ENCODE measurements at regions not wholly inside any gene's neighbourhood (a gene's known extent, or its start where the extent isn't known, plus 50 kb on each side); places are given as distances from the start of the nearest gene placed in this dataset.

DNA sequence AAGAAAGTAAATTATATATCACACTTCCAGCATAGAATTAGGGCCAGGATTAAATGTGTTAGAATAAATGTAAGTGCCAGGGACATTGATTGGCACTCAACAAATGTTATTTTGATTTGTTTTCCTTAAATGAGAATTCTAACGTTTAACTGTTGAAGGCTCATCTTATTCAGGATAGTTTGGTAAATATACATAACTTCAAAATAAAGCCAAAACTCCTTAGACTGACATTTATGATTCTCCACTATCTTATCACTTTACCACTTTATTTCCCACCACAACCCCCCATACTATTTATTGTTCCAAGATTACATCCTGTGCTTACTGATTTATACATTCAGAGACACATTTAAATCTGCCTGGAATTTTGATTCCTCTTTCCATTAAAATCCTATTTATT is 769.5 kb upstream of the CDH2 start:
- CTCF ChIA-PET, result interaction anchor here (0.6 kb wide), 1 partner anchor 40 kb away, joined by 3 read pairs; no protein-coding TSS in a partner anchor
- Histone ChIP-seq H3K27ac (ENCODE audit: control insufficient read depth, insufficient read depth) (no peak overlapping the region), H3K79me2 (ENCODE audit: control insufficient read depth, insufficient read depth, low read length) (no peaks in the 10 kb centered on the region), H3K4me1 (ENCODE audit: control insufficient read depth, insufficient read depth, low read length) (no peaks in the 10 kb centered on the region), H3K9ac (ENCODE audit: control insufficient read depth, insufficient read depth, low read length) (no peak overlapping the region), H4K20me1 (ENCODE audit: control insufficient read depth, insufficient read depth) (no peaks in the 10 kb centered on the region), H3K27me3 (replicated peaks in 1 of 2; ENCODE audit: control insufficient read depth in 2 of 2, insufficient read depth in 2 of 2, low read length in 1 of 2) (no peaks in the 10 kb centered on the region), H2AFZ (ENCODE audit: control insufficient read depth, low read depth, low read length) (no peak overlapping the region), H3K9me3 (replicated peaks; ENCODE audit: control insufficient read depth, insufficient read depth, low read length) (no peaks in the 10 kb centered on the region), H3K36me3 (ENCODE audit: control insufficient read depth in 2 of 2, insufficient read depth in 2 of 2, low read length in 1 of 2) (no peaks in the 10 kb centered on the region), H3K4me2 (ENCODE audit: control insufficient read depth, insufficient read depth) (no peak overlapping the region), H3K4me3 (no peak overlapping the region)
- in situ Hi-C loops (cut with MboI), result no loop called here
- intact Hi-C loops (cut with micrococcal nuclease; ENCODE audit: unreplicated experiment), result no loop called here
- DNase-seq (ENCODE audit: low read depth, low spot score) (no peak), FAIRE-seq (no peak), ATAC-seq (no peak)
- RAD21 ChIA-PET (ENCODE audit: unreplicated experiment), result no interaction called here
- WGBS (ENCODE audit: insufficient coverage, insufficient replicate concordance, low lambda C conversion rate, missing lambda C conversion rate), result 47% methylated on average over 1 of the region's 1 CpG
- no TSS peak for BruUV-seq (replicated peaks)
- SMC1A ChIA-PET (ENCODE audit: uncharacterized antibody, unreplicated experiment), result no interaction called here
- POLR2A ChIA-PET, result no interaction called here
- TF ChIP-seq, protein P1, sequence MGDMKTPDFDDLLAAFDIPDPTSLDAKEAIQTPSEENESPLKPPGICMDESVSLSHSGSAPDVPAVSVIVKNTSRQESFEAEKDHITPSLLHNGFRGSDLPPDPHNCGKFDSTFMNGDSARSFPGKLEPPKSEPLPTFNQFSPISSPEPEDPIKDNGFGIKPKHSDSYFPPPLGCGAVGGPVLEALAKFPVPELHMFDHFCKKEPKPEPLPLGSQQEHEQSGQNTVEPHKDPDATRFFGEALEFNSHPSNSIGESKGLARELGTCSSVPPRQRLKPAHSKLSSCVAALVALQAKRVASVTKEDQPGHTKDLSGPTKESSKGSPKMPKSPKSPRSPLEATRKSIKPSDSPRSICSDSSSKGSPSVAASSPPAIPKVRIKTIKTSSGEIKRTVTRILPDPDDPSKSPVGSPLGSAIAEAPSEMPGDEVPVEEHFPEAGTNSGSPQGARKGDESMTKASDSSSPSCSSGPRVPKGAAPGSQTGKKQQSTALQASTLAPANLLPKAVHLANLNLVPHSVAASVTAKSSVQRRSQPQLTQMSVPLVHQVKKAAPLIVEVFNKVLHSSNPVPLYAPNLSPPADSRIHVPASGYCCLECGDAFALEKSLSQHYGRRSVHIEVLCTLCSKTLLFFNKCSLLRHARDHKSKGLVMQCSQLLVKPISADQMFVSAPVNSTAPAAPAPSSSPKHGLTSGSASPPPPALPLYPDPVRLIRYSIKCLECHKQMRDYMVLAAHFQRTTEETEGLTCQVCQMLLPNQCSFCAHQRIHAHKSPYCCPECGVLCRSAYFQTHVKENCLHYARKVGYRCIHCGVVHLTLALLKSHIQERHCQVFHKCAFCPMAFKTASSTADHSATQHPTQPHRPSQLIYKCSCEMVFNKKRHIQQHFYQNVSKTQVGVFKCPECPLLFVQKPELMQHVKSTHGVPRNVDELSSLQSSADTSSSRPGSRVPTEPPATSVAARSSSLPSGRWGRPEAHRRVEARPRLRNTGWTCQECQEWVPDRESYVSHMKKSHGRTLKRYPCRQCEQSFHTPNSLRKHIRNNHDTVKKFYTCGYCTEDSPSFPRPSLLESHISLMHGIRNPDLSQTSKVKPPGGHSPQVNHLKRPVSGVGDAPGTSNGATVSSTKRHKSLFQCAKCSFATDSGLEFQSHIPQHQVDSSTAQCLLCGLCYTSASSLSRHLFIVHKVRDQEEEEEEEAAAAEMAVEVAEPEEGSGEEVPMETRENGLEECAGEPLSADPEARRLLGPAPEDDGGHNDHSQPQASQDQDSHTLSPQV (IDR thresholded peaks at IDR 0.05), result no peak
- TF ChIP-seq STAT3 (IDR thresholded peaks at IDR 0.05; ENCODE audit: low read depth, low read length) (no peak), EGR1 (IDR thresholded peaks at IDR 0.05; ENCODE audit: borderline replicate concordance in 1 of 2, low read depth in 2 of 2, low read length in 2 of 2) (no peak), MTA2 (IDR thresholded peaks at IDR 0.05; ENCODE audit: low read depth) (no peak), FOXM1 (IDR thresholded peaks at IDR 0.05; ENCODE audit: low read depth, low read length) (no peak), ZNF274 (IDR thresholded peaks at IDR 0.05; ENCODE audit: insufficient read depth, insufficient read length) (no peak), NFYB (IDR thresholded peaks at IDR 0.05; ENCODE audit: insufficient read depth, low read depth, low read length) (no peak), CBX3 (IDR thresholded peaks at IDR 0.05; ENCODE audit: borderline replicate concordance, low read depth) (no peak), YY1 (IDR thresholded peaks at IDR 0.05; ENCODE audit: low read depth, low read length) (no peak), SP1 (IDR thresholded peaks at IDR 0.05; ENCODE audit: low read depth, low read length) (no peak), EED (IDR thresholded peaks at IDR 0.05; ENCODE audit: low read depth) (no peak), TCF12 (IDR thresholded peaks at IDR 0.05; ENCODE audit: low read depth, low read length) (no peak), ETV6 (conservative IDR thresholded peaks at IDR 0.05 in 1 of 2, IDR thresholded peaks at IDR 0.05 in 1 of 2; ENCODE audit: borderline replicate concordance in 1 of 2, low read depth in 1 of 2) (no peak), PRDM15 (CRISPR knock-in tag; IDR thresholded peaks at IDR 0.05) (no peak), RB1 (IDR thresholded peaks at IDR 0.05; ENCODE audit: borderline replicate concordance) (no peak), ZNF384 (IDR thresholded peaks at IDR 0.05; ENCODE audit: borderline replicate concordance, low read depth, low read length) (no peak)
- TF ChIP-seq, protein P2, sequence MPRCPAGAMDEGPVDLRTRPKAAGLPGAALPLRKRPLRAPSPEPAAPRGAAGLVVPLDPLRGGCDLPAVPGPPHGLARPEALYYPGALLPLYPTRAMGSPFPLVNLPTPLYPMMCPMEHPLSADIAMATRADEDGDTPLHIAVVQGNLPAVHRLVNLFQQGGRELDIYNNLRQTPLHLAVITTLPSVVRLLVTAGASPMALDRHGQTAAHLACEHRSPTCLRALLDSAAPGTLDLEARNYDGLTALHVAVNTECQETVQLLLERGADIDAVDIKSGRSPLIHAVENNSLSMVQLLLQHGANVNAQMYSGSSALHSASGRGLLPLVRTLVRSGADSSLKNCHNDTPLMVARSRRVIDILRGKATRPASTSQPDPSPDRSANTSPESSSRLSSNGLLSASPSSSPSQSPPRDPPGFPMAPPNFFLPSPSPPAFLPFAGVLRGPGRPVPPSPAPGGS (IDR thresholded peaks at IDR 0.05; ENCODE audit: borderline replicate concordance, insufficient read depth, low read depth, low read length, poor library complexity, severe bottlenecking), result no peak
